ENCODE measurements at regions not wholly inside any gene's neighbourhood (a gene's known extent, or its start where the extent isn't known, plus 50 kb on each side); places are given as distances from the start of the nearest gene placed in this dataset.
"Not testable (repeated sequence)": the region's sequence is repeated elsewhere in the genome, so short reads cannot be mapped to it uniquely, and the experiment has no call there.

- TF ChIP-seq ZFX (IDR thresholded peaks at IDR 0.05; ENCODE audit: borderline replicate concordance) = no peak
- TF ChIP-seq, protein P1, sequence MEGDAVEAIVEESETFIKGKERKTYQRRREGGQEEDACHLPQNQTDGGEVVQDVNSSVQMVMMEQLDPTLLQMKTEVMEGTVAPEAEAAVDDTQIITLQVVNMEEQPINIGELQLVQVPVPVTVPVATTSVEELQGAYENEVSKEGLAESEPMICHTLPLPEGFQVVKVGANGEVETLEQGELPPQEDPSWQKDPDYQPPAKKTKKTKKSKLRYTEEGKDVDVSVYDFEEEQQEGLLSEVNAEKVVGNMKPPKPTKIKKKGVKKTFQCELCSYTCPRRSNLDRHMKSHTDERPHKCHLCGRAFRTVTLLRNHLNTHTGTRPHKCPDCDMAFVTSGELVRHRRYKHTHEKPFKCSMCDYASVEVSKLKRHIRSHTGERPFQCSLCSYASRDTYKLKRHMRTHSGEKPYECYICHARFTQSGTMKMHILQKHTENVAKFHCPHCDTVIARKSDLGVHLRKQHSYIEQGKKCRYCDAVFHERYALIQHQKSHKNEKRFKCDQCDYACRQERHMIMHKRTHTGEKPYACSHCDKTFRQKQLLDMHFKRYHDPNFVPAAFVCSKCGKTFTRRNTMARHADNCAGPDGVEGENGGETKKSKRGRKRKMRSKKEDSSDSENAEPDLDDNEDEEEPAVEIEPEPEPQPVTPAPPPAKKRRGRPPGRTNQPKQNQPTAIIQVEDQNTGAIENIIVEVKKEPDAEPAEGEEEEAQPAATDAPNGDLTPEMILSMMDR (IDR thresholded peaks at IDR 0.05) = peak; percentile 68
- no peak overlapping the region for H3K27ac ChIP-seq
Observed at GRCh38 chr6:122184401-122184827, 215.0 kb upstream of the HSF2 start.

- not testable (repeated sequence) for H3K27ac ChIP-seq
Observed at GRCh38 chr6:122185458-122185857, 214.0 kb upstream of the HSF2 start.

DNA sequence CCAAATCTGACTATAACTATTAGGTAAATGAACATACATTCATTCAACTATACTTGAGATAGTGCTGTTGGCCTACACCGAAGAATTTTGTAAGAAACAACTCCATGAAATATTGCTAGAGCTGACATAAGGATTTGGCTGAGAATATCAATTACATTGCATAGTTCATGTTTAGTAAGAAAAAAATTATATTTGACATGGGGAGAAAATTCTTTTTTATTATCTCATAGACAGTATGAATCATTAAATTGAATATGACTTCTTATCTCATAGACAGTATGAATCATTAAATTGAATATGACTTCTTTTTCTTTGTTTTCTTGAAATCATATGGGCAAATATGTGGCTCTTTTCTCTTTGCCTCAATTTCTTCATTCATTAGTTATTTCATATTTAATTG is 212.3 kb upstream of the HSF2 start:
- no peak overlapping the region for H3K27ac ChIP-seq
- TF ChIP-seq, protein P1 (IDR thresholded peaks at IDR 0.05) = no peak
- TF ChIP-seq ZFX (IDR thresholded peaks at IDR 0.05; ENCODE audit: borderline replicate concordance) = no peak

DNA sequence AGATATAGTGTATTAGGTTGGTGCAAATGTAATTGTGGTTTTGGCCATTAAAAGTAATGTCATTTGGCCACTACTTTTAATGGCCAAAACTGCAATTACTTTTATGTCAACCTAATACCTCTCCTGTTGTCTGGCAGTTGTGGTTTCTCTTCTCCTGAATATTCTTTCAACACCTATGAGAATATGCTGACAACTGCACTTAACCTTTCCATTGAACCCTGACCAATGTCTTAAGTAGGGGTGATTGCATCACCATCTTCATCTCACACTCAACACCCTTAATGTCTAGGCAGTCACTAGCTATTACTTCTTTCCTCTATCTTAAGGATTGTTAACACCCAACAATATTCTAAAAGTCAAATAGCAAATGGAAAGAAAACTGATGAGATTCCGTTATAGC is 200.5 kb upstream of the HSF2 start:
- TF ChIP-seq ZFX (IDR thresholded peaks at IDR 0.05; ENCODE audit: borderline replicate concordance) = no peak
- TF ChIP-seq, protein P1 (IDR thresholded peaks at IDR 0.05) = no peak
- H3K27ac ChIP-seq = no peak overlapping the region

GRCh38 chr6:122200440-122200839 is 199.0 kb upstream of the HSF2 start:
- no peak overlapping the region for H3K27ac ChIP-seq
- TF ChIP-seq, protein P1 (IDR thresholded peaks at IDR 0.05) = no peak
- TF ChIP-seq ZFX (IDR thresholded peaks at IDR 0.05; ENCODE audit: borderline replicate concordance) = no peak

- TF ChIP-seq, protein P1 (IDR thresholded peaks at IDR 0.05) = no peak
- TF ChIP-seq ZFX (IDR thresholded peaks at IDR 0.05; ENCODE audit: borderline replicate concordance) = no peak
- no peak overlapping the region for H3K27ac ChIP-seq
Observed at GRCh38 chr6:122202576-122203137, 196.8 kb upstream of the HSF2 start.

- H3K27ac ChIP-seq = no peak overlapping the region
- TF ChIP-seq, protein P1 (IDR thresholded peaks at IDR 0.05) = no peak
- TF ChIP-seq ZFX (IDR thresholded peaks at IDR 0.05; ENCODE audit: borderline replicate concordance) = no peak
Observed at GRCh38 chr6:122207061-122207460, 192.4 kb upstream of the HSF2 start.

GRCh38 chr6:122207794-122208193 is 191.7 kb upstream of the HSF2 start:
- H3K27ac ChIP-seq = no peak overlapping the region
- no peak for TF ChIP-seq ZFX (IDR thresholded peaks at IDR 0.05; ENCODE audit: borderline replicate concordance)
- TF ChIP-seq, protein P1 (IDR thresholded peaks at IDR 0.05) = no peak
